Right lobe of liver (tissue), 4 donors: ENCODE measurements at regions not wholly inside any gene's neighbourhood (a gene's known extent, or its start where the extent isn't known, plus 50 kb on each side); places are given as distances from the start of the nearest gene placed in this dataset.
A peak's percentile ranks its signal among the peaks of the same experiment; 100 is the strongest.

ENCODE experiments used
- POLR2A ChIP-seq: fragments of 450-650 bp; IDR thresholded peaks from one replicate; pipeline ENCODE4 v1.6.1; 2017; ENCODE audit warnings: antibody characterized with exemption, mild to moderate bottlenecking
- TF ChIP-seq, protein P1 (sequence below), 4 donors: fragments of 200-600 bp in 3 of 4; fragments of 450-650 bp in 1 of 4; IDR thresholded peaks; one replicate each; pipeline versions ENCODE4 v1.5.1 to v1.8.0; 2016 to 2022; ENCODE audit warnings: antibody characterized with exemption in 4 of 4, mild to moderate bottlenecking in 2 of 4
- donor health status: DM: no; HTN: no; CAD: no.
- donor health status: DM: no; HTN: no; CAD: no.
- donor health status: DM: no; HTN: yes; CAD: no.

- no peak for TF ChIP-seq POLR2A
- TF ChIP-seq, protein P1, sequence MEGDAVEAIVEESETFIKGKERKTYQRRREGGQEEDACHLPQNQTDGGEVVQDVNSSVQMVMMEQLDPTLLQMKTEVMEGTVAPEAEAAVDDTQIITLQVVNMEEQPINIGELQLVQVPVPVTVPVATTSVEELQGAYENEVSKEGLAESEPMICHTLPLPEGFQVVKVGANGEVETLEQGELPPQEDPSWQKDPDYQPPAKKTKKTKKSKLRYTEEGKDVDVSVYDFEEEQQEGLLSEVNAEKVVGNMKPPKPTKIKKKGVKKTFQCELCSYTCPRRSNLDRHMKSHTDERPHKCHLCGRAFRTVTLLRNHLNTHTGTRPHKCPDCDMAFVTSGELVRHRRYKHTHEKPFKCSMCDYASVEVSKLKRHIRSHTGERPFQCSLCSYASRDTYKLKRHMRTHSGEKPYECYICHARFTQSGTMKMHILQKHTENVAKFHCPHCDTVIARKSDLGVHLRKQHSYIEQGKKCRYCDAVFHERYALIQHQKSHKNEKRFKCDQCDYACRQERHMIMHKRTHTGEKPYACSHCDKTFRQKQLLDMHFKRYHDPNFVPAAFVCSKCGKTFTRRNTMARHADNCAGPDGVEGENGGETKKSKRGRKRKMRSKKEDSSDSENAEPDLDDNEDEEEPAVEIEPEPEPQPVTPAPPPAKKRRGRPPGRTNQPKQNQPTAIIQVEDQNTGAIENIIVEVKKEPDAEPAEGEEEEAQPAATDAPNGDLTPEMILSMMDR (IDR thresholded peaks at IDR 0.05) = peak; percentile 68 to 85 (median 83)
These were observed 148.9 kb upstream of the GBE1 start for GRCh38 chr3:81910244-81910852.
